GF-D8 (cell line): ENCODE measurements at regions not wholly inside any gene's neighbourhood (a gene's known extent, or its start where the extent isn't known, plus 50 kb on each side); places are given as distances from the start of the nearest gene placed in this dataset.

Experiments used
- DNase-seq: peaks from one replicate; lab custom pipeline; 2025; lab: John Stamatoyannopoulos, UW

DNA sequence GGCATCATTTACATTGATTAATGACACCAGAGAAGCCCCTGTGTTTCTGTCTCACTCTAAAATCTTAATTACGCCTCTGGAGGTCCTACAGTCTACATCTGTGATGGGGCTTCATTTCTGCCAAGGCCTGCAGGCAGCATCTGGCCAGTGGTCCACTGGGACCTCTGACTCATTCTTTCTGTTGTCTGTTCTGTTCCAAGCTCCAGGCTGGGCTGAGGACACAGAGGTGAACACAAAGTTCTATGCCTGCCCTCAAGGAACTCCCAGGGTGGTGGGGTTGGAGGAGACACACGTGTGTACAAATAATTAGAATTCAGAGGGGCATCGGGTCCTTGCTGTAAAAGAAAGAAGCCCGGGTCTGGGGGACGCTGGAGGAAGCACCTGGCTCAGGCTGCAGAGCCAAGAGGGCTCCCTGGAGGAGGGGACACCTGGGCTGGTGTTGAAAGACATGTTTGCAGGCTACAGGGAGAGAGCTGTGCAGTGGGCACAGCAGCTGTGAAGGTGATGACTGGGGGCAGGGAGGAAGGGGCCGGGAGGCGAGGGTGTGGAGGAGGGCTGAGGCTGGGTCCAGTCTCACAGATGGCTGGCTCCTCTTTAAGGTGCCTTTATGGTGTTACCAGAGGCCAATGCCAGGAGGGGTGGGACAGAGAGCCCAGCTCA is 103.3 kb upstream of the PRR23E start:
- DNase-seq: no peak

DNA sequence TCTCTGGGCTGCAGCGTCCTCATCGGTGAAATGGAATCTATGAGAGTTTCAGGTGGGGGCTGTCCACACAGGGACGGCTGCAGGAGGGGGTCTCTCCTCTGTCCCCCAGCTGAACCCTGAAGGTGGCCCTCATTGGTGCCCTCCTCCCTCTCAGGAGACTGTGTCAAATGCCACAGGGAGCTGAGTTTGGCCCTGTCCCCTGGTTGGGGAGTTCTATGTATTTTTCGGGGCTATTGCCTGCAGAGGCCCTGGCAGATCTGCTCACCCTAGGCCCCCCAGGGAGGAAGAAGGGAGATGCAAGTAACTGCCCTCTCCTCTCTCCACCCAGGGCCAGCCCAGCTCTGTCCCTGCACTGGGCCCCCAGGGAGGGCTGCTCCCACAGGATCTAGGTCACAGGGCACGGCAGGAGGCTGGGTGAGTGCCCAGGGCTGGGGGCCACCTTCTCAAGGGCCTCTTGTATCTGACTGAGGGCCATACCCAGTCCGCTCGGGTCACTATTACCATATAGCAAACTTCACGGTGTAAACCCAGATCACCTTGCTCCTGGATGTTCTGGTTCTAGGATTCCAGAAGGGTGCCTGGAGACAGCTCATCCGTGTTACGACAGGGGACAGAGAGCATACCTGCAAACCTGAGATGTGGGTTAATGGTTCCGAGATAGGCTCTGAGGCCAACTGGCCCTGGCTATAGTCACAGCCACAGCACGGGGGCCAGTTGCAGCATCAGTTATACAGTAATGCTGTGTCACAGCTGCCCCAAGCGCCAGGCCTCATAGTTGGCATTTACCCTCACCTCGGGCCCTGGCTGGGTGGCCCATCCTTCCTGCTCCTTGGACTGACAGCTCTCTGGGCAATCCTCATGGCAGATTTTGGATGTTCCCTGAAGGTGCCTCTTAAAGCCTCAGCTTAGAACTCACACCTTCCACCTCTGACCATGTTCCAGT is 102.4 kb upstream of the PRR23E start:
- no peak for DNase-seq

DNA sequence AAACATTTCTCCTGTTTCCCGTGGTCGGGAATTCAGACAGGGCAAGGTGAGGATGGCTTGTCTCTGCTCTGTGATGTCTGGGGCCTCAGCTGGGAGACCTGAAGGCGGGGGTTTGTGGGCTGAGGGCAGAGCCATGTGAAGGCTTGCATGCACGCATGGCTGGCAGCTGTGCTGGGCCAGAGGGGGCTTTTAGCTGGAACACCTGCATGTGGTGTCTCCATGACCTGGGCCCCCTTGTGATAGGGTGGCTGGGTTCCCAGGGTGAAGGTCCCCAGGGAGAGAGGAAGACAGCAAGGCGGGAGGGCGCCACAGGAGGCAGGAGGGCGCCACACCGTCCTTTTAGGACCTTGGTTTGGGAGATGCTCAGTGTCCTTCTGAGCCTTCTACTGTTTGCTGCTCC is 101.6 kb upstream of the PRR23E start:
- no peak for DNase-seq

GRCh38 chr3:127092368-127092767 is 100.6 kb upstream of the PRR23E start:
- DNase-seq: no peak

- DNase-seq: no peak
These were observed 100.2 kb upstream of the PRR23E start for GRCh38 chr3:127092776-127093175.

GRCh38 chr3:127093312-127093711 is 99.6 kb upstream of the PRR23E start:
- no peak for DNase-seq

- DNase-seq: no peak
These were observed 97.2 kb upstream of the PRR23E start for GRCh38 chr3:127095774-127096173.

GRCh38 chr3:127096256-127097071 is 96.5 kb upstream of the PRR23E start:
- no peak for DNase-seq

DNA sequence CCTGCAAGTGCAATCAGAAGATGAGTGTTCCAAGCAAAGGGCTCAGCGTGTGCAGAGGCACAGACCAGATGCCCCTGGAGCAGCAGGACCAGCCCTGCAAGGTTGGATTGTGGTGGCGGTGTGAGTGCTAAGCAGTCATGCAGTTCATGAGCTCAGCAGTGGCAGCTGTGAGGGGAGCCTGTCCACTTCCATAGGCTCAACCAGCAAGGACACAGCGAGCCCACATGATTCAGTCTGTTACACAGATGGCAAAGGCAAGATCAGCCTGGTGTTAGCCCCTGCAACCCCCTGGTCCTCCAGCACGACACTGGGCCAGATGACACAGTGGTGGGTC is 95.9 kb upstream of the PRR23E start:
- no peak for DNase-seq

- no peak for DNase-seq
These were observed 95.5 kb upstream of the PRR23E start for GRCh38 chr3:127097481-127097880.

DNA sequence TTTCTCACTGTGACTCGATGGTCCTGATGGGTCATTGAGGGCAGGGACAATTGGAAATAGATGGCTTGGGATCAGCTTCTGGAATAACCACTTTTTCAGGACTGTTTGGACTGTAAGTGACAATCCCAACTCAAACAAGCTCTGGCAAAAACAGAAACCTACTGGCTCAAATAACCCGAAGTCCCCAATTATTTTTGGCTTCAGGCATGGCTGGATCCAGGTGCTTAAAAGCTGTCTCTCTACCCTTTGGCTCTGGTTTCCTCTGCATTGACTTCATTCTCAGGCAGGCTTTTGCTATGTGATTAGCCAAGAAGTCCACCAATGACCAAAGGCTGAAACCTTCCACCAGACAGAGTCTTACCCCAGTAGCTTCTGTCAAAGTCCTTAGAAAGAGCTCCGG is 92.9 kb upstream of the PRR23E start:
- DNase-seq: no peak

- DNase-seq: no peak
These were observed 92.2 kb upstream of the PRR23E start for GRCh38 chr3:127100459-127101410.

GRCh38 chr3:127101411-127102187 is 91.3 kb upstream of the PRR23E start:
- no peak for DNase-seq

DNA sequence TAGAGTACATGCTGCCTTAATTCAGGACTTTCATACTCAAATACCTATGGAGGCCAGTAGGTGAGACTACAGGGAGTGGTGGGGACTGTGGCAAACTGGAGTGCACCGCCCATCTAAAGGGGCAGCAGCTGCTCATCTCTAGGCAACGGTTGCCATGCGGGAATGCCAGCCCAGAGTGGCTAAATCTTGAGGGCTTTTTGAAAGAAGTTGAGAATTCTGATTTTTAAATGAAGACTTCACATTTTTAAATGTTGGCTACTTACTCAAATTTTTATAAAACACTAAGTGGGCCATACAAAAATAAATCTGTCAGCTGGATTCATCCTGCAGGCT is 90.8 kb upstream of the PRR23E start:
- DNase-seq: no peak

DNA sequence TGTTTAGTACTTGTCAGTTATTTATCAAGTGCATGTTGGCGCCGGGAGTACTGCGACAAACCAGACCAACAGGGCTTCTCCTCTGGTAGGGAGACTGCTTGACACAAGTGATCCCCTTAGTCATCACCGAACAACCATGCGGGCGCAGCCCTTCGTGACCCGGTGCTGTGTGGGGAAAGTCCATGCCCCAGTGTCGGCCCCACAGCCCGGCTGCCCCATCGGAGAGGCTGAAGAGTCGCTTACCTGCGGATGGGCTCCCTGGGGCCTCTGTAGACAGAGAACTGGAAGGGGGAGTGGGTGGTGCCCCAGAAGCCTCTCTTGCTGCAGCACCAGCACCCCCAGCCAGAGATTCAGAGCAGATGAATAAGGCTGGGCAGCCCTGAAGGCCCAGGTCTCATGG is 90.3 kb upstream of the PRR23E start:
- DNase-seq: no peak

DNA sequence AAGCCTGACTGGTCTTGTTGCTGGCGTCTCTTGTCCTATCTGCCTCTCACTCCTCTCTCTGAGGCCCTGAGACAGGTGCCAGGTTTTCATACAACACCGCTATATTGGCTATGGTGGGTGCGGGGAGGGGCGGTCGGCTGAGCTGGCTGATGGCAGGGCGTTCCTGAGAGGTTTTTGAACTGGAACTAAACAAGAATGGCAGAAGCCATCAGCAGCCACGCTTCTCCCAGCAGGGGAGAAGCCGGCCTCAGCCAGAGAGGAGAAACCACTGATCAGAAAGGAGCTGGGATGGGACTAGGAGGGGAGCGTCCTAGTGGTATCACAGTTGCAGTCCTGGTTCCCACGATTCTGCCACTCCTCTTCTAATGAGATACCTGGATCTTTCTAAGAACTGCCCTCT is 89.9 kb upstream of the PRR23E start:
- no peak for DNase-seq

- DNase-seq: no peak
These were observed 88.3 kb upstream of the PRR23E start for GRCh38 chr3:127104586-127104985.

DNA sequence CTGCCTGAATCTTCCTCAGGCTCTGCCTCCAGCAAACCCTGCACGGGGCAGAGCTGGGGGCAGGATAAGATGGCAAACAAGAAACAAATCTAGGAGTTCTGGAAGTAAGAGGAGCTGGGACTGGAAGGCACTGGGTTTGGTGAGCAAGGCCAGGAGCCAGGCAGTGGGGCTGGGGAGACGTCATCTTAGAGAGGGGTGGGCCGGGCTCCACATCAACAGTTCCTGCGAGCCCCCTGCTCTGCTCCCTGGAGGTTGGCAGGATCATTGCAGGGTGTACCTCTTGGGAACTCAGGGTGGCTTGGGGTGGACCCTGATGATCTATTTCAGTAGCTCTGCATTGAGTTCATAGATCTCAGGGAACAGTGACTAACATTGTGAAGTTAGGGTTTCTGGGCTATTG is 87.3 kb upstream of the PRR23E start:
- no peak for DNase-seq

DNA sequence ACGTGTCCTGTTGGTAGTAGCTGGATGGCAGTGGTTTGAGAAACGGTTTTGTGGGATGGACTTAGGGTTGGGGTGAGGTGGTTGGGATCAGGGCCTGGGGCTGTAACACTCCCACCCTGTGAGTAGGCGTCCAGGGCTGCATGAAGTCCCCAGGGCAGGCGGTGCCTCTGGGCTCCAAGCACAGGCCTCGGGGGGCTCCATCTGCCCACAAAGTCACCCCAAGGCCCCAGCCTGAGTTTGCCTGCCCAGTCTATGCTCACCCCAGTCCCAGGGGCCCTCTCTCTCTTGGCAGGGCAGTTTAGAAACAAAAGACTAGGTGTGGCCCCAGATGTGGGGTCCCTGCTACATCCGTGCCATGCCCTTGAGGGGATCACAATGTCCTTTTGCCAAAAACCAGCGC is 86.9 kb upstream of the PRR23E start:
- DNase-seq: no peak

DNA sequence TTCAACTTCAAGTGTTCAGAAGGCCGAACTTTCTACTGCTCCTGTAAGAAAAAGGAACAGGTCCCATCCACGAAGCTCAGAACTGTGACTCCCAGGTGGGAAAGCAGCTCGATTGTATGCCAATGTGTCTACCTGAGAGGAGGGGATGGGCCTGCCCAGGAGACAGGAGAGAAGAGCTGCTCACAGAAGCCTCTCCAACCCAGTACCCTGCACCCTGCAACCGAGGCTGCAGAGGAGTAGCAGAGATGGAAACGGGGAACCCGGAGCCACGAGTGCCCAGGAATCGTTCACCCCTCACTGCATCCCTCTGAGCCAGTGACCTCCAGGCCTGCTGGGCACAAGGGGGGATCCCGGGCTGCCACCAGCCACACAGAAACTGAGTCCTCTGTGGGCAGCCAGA is 86.5 kb upstream of the PRR23E start:
- no peak for DNase-seq

GRCh38 chr3:127107002-127107401 is 85.9 kb upstream of the PRR23E start:
- no peak for DNase-seq
